ENCODE measurements at regions not wholly inside any gene's neighbourhood (a gene's known extent, or its start where the extent isn't known, plus 50 kb on each side); places are given as distances from the start of the nearest gene placed in this dataset.
"Not testable (repeated sequence)": the region's sequence is repeated elsewhere in the genome, so short reads cannot be mapped to it uniquely, and the experiment has no call there.

DNA sequence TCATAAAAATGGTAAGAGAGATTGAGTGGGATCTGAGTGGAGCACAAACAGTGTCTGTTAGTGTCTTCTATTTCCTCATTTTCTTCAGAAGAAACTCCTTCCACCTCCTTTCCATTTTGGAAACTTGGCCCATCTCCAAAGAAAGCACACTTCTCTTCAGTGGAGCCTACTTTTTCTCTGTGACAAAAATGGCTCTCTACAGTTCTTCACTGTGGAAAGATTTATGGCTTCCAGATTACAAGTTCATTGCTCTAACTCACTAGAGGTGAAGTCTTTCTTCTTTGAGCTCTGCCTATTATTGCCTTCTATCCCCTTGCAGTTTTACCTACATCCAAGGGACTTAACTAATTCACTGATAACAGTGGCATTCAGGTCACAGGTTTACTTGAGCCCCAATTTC, 325.8 kb downstream of the ANTXR2 start:
- DNase-seq (ENCODE audit: low read depth in 2 of 2): no peak

DNA sequence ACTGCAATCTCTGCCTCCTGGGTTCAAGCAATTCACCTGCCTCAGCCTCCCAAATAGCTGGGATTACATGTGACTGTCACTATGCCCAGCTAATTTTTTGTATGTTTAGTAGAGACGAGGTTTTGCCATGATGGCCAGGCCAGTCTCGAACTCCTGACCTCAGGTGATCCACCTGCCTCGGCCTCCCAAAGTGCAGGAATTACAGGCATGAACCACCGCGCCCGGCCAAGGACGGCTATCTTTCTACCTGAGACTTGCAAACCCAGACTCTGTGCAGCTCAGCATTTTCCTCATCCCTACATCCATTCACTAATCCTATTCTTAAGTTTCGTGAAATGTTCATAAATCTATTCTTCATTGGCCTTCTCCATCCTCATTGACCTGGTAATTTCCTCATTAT, 330.0 kb downstream of the ANTXR2 start:
- no peak for DNase-seq (ENCODE audit: low read depth in 2 of 2)

DNA sequence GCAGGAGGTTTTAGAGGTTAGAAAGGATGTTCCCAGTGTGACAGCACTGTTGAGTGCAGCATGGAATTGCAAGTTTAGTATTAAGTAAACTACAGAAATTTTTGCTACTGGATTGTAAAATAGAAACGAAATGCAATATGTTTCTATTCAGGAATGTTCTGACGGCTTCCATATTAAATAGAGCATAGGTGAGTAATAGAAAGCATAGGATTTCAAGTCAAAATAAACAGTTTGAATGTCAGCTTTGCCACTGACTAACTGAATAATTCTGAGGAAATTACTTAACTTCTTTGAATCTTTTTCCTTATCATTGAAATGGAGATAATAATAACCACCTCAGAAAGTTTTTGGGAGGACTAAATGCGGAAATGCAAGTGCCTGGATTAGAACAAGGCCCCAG, 331.9 kb upstream of the GK2 start:
- DNase-seq (ENCODE audit: low read depth in 2 of 2): no peak

DNA sequence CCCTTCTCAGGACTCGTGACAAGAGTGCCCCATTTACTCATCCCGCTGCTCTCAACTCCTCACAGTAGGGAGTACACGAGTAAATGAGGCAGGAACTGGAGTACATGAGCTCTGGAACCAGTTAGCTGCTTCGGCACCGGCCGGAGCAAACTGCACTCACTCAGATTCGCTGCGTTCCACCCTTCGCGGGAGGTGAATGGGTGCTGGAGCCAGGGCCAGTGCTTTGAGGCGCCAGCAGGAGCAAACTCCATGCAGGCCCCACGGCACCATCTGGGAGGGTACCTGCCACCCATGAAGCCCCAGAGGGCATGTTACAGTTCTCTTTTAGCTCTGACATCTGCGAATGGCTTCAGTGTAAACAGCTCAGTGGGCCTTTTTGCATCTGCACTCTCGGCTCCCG, 315.5 kb upstream of the GK2 start:
- DNase-seq (ENCODE audit: low read depth in 2 of 2): no peak

DNA sequence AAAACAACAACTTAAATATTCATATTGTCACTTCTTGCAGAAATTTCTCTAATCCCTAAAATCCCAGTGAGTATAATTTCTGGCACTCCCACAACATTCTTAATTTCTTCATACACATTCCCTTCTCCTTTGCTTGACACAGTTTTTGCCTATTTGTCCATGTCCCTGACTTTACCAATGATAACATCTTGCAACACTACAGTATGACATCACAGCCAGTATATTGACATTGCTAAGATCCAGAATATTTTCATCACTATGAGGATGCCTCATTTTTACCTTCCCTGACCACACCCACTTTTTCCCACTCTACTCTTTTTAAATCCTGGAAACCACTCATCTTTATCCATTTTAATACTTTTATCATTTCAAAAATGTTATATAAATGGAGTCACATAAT, 292.3 kb upstream of the GK2 start:
- no peak for DNase-seq (ENCODE audit: low read depth in 2 of 2)

DNA sequence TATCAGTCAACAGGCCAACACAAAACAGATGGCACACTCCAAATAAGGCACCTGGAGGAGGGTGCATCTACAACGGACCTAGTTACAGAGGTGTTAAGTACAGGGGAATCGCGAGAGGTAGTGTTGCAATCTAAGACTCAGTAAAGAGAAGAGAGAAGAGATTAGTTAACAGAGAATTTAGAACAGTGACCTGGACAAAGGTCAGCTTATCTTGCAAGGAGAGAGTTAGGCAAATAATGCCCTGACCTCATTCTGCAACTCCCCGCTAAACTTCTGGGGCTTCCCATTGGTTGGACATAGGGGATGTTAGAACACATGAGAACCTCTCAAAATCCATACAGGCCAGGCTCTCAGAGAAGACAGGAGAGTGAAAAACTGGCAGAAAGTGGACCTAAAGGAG, 289.4 kb upstream of the GK2 start:
- no peak for DNase-seq (ENCODE audit: low read depth in 2 of 2)

DNA sequence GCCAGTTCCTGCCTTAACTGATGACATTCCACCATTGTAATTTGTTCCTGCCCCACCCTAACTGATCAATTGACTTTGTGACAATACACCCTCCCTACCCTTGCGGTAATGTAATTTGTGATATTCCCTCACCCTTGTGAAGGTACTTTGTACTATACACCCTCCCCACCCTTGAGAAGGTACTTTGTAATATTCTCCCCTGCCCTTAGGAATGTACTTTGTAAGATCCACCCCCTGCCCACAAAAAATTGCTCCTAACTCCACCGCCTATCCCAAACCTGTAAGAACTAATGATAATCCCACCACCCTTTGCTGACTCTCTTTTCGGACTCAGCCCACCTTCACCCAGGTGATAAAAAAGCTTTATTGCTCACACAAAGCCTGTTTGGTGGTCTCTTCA, 288.5 kb upstream of the GK2 start:
- DNase-seq (ENCODE audit: low read depth in 2 of 2): not testable (repeated sequence)

DNA sequence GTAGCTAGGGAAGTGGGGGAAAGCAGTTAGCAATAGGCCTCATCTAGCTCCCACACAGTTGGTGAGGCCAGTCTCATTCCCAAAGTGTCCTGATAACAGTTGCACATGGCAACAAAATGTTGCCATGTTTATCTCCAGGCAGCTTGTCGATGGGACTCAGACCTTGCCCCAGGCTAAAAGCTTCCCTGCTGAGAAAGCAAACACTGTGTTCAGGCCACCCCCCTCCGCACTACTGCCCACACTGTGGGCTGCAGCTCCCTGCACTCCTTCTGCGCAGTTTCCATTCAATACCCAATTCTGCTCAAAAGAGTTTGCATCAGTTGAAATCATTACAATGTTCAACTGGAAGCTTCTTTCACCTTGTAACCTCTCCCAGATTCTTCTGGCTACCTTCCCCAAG, 287.8 kb upstream of the GK2 start:
- no peak for DNase-seq (ENCODE audit: low read depth in 2 of 2)

DNA sequence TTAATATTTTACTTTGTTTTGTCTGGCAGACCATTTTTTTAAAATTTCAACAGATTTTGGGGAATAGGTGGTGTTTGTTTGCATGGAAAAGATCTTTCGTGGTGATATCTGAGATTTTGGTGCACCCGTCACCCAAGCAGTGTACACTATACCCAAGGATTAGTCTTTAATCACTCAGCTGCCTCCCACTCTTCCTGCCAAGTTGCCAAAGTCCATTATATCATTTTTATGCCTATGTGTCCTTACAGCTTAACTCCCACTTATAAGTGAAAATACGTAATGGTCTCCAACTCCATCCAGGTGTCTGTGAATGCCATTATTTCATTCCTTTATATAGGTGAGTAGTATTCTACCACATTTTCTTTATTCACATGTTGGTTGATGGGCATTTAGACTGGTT, 281.7 kb upstream of the GK2 start:
- DNase-seq (ENCODE audit: low read depth in 2 of 2): no peak

DNA sequence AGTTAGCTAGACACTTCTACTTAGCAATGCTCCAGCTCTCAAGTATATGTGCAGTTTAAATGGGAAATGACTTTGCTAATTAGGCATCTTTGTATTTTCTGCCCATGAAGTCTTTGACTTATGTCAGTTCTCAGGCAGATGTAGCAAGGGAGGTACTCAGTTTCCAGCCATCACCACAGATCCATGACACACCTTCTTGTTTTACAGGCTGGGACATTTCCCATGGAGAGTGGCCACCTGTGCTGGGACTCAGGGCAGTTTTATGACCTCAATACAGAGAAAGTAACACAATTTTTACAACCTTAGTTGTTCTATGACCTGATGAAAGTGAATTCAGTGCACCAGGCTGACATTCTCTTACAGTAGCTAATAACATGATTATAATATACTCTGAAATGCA, 280.7 kb upstream of the GK2 start:
- DNase-seq (ENCODE audit: low read depth in 2 of 2): no peak

DNA sequence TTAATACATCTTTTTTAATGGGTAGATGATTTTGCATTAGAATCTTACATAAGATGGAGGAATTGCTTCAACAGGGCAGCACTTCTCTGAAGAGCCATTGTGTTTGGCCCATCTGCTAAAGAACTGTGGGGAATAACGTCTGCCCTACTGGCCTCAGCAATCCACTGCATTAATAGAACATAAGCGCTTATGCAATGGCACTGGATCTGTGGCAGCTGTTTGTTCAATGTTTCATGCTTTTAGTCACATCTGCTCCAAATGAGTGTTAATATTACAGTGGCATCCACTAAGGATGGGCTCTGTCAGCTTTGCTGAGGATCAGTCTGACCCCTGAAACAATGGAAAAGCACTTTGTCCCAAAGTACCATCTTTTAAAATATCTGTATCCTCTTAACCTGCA, 279.0 kb upstream of the GK2 start:
- DNase-seq (ENCODE audit: low read depth in 2 of 2): no peak

DNA sequence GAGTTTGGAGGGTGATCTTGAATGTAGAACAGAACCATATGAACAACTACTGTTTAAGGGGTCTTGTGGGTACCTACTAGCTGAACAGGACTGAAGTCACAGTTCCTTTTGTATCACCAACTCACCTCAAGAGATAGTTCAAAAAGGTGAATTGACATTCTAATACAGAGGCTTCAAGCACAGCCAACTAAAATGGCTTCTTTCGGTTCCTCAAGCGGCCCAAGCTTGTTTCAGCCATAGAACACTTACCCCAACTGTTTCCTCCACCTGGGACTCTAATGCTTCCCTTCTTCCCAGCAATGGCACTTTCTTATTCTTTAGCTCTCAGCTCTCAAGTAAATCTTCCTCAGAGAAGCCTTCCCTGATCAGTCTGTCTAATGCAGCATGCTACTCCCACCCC, 277.5 kb upstream of the GK2 start:
- DNase-seq (ENCODE audit: low read depth in 2 of 2): no peak

DNA sequence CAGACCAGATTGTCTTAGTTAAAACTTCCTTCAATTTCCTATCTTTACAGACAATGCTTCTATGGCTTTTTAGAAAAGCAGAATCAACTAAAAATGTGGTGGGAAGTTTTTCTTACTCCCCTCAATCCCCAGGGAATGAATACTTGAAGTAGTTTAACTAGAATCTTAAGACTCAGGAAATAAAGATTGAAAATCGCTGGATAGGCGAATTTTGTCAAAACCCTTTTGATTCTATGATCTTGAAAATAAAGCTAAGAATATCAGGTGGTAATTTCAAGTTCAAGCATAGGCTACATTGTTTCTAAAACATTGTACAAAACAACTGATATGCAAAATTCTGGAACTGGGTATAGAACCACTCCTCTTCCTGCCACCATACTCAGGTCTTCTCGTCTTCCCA, 276.5 kb upstream of the GK2 start:
- no peak for DNase-seq (ENCODE audit: low read depth in 2 of 2)

DNA sequence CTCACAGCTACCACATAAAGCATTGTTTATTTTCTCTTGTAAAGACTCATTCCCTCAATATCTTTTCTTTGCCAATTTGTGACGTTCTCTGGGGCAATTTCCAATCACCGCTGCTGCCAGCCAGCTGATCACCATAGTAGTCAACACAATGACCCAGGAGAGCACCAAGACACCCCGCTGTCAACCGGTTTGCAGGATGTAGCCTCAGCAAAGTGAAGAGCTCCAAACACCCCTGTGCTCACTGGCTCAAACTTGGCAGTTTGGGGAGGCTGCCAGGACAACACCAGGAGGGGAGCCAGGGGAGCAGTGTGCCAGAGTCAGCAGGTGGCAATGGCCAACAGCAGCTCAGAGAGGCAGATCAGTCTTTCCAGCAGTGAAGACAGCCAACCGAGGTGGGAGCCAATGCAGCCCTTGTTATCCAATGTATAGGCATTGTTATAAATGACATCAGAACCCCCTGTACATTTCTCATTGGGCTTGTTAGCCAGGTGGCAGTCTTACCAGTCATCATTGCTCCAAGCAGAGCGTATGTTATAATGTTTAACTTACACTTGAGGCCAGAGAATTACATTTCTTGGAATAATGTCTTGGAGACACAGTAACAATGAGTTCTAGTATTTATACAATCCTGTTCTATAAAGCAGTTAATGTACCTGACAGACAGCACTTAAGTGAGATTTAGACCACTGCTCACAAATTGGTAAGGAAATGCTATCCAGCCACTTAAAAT, 274.9 kb upstream of the GK2 start:
- DNase-seq (ENCODE audit: low read depth in 2 of 2): no peak

DNA sequence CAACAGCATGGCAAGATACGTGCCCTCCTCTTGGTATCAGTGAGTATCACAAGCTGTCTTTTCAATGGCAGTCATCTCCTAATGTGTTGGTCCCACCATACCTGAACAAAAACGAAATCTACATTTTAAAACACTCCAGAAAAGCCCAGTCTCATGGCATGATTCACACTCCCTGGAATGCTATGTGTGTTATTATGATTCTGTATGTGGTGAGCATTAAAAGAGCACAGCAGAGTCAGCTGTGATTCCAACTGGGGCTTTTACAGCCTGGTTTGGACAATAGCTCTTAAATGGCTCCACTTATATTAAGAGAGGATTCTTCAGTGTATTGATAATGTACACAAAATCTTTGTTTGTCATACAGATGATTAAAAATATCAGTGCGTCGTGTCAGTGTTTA, 274.1 kb upstream of the GK2 start:
- no peak for DNase-seq (ENCODE audit: low read depth in 2 of 2)

DNA sequence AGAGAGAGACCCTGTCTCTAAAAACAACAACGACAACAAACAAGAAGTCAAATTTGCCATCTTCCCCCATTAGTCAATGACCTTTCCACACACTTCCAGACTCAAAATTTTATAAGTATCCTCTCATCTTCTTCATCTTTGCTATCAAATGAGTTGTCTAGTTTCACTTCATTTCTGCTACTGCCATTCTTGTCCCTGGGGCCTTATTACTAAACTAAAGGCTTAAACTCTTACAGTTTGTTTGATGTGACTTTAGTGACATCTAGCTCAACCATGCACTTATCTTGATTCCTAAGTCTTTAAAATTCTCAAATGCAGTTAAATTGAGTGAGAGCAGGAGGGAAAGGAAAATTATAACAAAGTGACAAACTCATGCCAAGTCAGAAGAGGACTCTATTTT, 271.8 kb upstream of the GK2 start:
- no peak for DNase-seq (ENCODE audit: low read depth in 2 of 2)

DNA sequence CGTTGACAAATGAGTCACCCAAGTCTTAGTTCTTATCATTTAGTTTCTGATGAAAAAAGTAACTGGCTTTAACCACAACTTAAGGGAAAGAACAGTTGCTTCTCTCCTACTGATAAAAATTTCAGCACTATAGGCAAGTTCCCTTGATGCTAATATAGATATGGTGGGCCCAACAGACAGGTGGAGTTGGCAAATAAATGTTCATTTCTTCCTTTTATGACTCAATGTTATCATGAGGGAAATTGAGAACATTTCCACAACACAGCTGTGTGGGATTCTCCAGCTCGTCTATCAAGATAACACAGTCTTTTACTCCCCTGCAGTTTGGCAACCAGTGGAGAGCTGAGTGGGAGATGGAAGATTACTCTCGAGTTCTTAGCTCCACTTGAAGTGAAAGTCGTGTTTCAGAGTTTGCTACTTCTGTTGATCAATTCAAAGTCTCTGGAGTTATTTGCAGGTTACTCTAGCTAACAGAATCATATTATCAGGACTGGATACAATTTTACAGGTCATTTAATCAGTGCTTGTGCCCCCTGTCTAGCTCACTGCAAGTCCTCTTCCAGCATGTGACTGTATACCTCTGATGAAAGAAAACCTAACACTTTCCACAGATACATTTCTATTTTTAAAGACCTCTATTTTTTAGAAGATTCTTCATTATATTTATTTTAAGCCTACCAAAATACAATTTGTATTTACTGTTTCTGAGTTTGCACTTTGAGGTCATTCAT, 270.6 kb upstream of the GK2 start:
- no peak for DNase-seq (ENCODE audit: low read depth in 2 of 2)

DNA sequence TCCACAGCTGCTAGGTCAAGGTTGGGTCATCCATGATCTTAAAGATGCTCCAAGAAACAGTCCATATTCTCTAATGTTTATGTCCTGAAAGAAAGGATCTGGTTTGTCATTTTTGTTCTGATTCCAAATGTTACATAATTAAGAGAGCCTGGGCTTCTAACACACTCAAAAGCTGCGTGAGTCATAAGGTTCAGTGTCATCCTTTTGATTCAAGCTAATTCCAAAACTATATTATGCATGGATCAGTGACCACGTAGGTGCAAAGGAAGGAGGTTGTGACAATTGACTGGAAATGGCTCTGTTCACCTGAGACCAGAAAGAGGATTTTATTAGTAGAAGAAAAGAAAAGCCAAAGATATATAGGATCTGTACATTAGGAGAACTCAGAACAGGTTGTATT, 268.7 kb upstream of the GK2 start:
- no peak for DNase-seq (ENCODE audit: low read depth in 2 of 2)

DNA sequence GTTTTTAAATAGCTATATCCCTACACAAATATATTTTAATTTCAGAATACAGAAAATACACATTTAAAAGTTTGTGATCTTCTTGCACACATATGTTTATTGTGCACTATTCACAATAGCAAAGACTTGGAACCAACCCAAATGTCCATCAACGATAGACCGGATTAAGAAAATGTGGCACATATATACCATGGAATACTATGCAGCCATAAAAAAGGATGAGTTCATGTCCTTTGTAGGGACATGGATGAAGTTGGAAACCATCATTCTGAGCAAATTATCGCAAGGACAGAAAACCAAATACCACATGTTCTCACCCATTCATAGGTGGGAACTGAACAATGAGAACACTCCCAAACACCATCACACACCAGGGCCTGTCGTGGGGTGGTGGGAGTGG, 266.9 kb upstream of the GK2 start:
- DNase-seq (ENCODE audit: low read depth in 2 of 2): not testable (repeated sequence)

DNA sequence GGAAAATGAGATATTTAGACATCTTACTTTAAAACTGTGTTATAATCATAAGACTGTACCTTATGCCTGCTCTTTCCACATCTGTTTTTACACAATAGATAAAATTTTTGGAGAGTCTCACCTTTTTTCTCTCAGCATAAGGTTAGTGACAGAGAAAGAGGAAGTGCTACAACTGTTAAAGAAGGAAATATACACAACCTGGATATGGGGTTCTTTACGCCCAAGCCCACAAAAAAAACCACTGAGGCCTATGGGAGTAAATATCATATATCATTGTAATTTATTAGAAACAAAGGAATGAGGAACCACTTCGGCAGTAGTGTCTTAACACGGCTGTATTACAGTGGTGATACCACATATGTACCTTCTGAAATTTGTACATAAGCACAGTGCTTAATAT, 265.9 kb upstream of the GK2 start:
- no peak for DNase-seq (ENCODE audit: low read depth in 2 of 2)

DNA sequence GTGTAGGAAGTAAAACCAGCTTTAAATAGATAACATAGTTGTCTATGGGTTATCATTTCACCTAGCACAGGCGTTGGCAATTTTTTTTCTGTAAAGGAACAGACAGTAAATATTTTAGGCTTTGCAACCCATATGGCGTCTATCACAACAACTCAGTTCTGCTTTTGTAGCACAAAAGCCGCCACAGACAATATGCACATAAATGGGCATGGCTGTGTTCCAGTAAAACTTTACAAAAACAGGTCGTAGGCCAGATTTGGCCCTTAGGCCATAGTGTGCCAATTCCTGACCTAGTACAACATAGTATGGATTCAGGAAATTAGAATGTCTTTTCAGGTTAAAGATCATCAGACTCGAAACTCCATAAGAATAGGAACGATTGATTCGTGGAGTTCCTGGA, 265.3 kb upstream of the GK2 start:
- DNase-seq (ENCODE audit: low read depth in 2 of 2): no peak

DNA sequence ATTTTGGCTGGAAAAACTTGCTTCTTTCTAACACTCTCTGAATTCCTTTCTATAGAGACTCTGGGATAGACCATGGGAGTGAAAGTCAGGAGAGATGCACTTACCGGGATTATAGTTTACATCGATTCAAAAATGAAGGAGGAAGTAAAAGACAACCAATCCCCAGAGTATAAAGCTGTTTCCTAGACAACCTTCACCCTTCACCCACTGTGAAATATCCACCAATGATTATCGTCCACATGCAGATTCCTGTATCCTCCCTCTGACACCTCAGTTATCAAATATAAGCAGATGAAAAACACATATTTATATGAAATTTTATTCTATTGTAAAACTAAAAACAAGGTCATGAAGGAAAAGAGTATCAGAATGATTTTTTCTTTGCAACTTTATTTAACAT, 258.8 kb upstream of the GK2 start:
- no peak for DNase-seq (ENCODE audit: low read depth in 2 of 2)

DNA sequence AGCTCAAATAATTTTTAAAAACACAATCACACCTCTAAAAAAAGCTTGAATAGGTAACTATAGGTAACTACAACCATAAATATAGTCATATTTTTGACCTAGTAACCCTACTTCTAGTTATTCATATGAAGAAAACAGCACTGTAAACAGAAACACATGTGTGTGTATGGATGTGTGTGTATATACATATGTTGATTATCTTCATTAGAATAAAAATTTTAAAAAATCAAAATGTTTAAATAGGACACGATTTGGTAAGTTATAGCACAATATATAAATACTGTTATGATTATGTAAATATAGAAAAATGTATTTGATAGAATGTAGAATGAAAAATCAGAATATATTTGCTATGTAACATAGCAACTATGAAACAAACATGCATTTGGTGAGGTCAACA, 258.1 kb upstream of the GK2 start:
- DNase-seq (ENCODE audit: low read depth in 2 of 2): no peak

DNA sequence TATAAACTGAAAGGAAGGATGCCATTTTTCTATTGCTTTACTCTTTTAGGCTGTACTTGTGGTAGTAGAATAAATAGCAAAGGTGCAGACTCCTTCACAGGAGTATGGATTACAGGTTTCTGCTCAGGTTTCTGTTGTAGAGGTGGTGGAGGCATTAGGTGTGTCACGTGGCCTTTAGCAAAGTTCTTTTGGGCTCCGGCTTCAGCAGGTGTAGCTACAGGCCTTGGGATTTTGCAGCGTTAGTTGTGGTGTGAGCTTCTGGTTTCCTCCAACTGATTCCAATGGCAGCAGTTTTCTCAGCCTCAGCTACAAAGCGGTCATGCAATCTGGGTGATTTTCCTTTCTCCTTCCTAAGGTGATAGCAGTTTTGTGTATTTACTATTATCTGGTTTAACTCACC, 255.8 kb upstream of the GK2 start:
- DNase-seq (ENCODE audit: low read depth in 2 of 2): no peak
